ENCODE measurements at regions not wholly inside any gene's neighbourhood (a gene's known extent, or its start where the extent isn't known, plus 50 kb on each side); places are given as distances from the start of the nearest gene placed in this dataset.

DNA sequence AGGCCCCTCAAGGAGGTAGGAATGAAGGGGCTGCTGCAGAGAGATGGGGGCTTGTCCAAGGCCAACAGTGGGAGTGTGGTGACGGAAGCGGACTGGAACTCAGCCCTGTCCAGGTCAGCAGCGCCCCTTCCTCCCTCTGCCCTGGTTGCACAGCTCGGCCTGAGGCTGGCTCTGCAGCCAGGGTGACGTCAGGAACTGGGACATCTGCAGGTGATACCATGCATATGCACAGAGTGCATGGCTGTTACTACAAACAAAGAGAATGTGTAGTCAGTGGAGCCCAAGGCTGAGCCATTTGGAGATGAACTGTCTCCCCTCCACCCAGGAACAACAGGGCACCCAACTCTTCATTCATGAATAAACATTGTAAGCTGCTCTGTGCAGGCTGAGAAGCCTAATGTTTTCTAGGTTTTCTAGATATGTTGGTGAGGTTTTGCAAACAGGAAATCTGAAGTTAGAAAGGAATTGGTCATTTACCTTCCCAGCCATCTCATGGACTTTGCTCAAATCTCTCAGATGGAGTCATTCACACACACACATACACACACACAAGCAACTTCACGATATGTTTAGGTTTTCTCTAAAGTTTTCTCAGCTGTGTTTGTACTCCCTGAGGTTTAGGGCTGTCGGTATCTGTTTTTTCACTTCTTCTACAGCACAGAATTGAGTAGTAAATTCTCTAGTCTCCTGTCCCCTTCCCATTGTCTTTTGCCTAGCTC, 117.2 kb downstream of the TLE3 start:
- Mint-ChIP-seq H3K27me3 (ENCODE audit: unreplicated experiment) (peaks cover 87% of the 10 kb centered on the region), H3K4me1 (ENCODE audit: low read depth, unreplicated experiment) (peaks cover 13% of the 10 kb centered on the region), H3K9me3 (ENCODE audit: low read depth, unreplicated experiment) (no peaks in the 10 kb centered on the region), H3K27ac (ENCODE audit: unreplicated experiment) (no peak overlapping the region), H3K36me3 (ENCODE audit: insufficient read depth, unreplicated experiment) (no peaks in the 10 kb centered on the region), H3K4me3 (ENCODE audit: low read depth, unreplicated experiment) (no peak overlapping the region)
- CTCF ChIA-PET, result no interaction called here
- intact Hi-C loops (cut with micrococcal nuclease; ENCODE audit: unreplicated experiment), result loop anchor here (10.0 kb wide), 1 partner anchor 506 kb away; no protein-coding TSS in a partner anchor
- TF ChIP-seq, protein P1, sequence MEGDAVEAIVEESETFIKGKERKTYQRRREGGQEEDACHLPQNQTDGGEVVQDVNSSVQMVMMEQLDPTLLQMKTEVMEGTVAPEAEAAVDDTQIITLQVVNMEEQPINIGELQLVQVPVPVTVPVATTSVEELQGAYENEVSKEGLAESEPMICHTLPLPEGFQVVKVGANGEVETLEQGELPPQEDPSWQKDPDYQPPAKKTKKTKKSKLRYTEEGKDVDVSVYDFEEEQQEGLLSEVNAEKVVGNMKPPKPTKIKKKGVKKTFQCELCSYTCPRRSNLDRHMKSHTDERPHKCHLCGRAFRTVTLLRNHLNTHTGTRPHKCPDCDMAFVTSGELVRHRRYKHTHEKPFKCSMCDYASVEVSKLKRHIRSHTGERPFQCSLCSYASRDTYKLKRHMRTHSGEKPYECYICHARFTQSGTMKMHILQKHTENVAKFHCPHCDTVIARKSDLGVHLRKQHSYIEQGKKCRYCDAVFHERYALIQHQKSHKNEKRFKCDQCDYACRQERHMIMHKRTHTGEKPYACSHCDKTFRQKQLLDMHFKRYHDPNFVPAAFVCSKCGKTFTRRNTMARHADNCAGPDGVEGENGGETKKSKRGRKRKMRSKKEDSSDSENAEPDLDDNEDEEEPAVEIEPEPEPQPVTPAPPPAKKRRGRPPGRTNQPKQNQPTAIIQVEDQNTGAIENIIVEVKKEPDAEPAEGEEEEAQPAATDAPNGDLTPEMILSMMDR (IDR thresholded peaks at IDR 0.05; ENCODE audit: unreplicated experiment), result no peak
- DNase-seq, result no peak
- no TSS peak for BruUV-seq (replicated peaks)

GRCh38 chr15:69982037-69982436, 115.7 kb downstream of the TLE3 start:
- Mint-ChIP-seq H3K4me1 (ENCODE audit: low read depth, unreplicated experiment) (peaks cover 20% of the 10 kb centered on the region), H3K27ac (ENCODE audit: unreplicated experiment) (no peak overlapping the region), H3K27me3 (ENCODE audit: unreplicated experiment) (peaks cover 87% of the 10 kb centered on the region), H3K9me3 (ENCODE audit: low read depth, unreplicated experiment) (no peaks in the 10 kb centered on the region), H3K36me3 (ENCODE audit: insufficient read depth, unreplicated experiment) (no peaks in the 10 kb centered on the region), H3K4me3 (ENCODE audit: low read depth, unreplicated experiment) (no peak overlapping the region)
- intact Hi-C loops (cut with micrococcal nuclease; ENCODE audit: unreplicated experiment), result loop anchor here (10.0 kb wide), 1 partner anchor 507 kb away; no protein-coding TSS in a partner anchor
- CTCF ChIA-PET, result no interaction called here
- BruUV-seq (replicated peaks), result no TSS peak
- DNase-seq, result no peak
- TF ChIP-seq, protein P1 (IDR thresholded peaks at IDR 0.05; ENCODE audit: unreplicated experiment), result no peak

DNA sequence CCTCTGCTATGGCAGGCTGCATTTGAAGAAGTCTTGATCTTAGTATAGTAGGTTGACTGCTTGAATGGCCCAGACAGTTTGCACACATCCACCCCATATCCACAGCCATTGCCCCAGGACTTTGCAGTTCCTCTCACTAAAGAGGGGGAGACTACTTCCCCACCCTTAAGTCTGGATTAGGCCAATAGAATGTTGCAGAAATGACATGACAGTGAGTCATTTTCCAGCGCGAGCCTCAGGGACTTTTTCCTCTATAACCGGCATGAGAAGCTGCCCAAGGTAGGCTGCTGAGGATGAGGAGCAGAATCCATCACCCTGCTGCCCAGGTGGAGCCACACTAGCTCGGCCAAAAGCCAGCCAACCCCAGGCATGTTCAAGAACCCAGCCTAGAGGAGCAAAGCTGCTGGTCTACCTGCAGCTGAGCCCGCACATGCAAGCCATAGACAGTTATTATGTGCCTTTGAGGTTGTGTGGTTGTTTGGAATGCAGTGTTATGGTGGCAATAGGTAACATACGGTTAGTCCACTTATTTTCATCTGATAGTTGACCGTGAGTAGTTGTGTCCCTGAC, 113.9 kb downstream of the TLE3 start:
- Mint-ChIP-seq H3K27me3 (ENCODE audit: unreplicated experiment) (peaks cover 92% of the 10 kb centered on the region), H3K27ac (ENCODE audit: unreplicated experiment) (no peak overlapping the region), H3K9me3 (ENCODE audit: low read depth, unreplicated experiment) (no peaks in the 10 kb centered on the region), H3K36me3 (ENCODE audit: insufficient read depth, unreplicated experiment) (no peaks in the 10 kb centered on the region), H3K4me1 (ENCODE audit: low read depth, unreplicated experiment) (peaks cover 32% of the 10 kb centered on the region), H3K4me3 (ENCODE audit: low read depth, unreplicated experiment) (no peak overlapping the region)
- DNase-seq, result no peak
- intact Hi-C loops (cut with micrococcal nuclease; ENCODE audit: unreplicated experiment), result loop anchor here (10.0 kb wide), 1 partner anchor 509 kb away; no protein-coding TSS in a partner anchor
- CTCF ChIA-PET, result interaction anchor here (0.7 to 0.8 kb wide), 3 partner anchors 14 to 620 kb away, joined by 3 read pairs; no protein-coding TSS in a partner anchor
- TF ChIP-seq, protein P1 (IDR thresholded peaks at IDR 0.05; ENCODE audit: unreplicated experiment), result no peak
- no TSS peak for BruUV-seq (replicated peaks)

DNA sequence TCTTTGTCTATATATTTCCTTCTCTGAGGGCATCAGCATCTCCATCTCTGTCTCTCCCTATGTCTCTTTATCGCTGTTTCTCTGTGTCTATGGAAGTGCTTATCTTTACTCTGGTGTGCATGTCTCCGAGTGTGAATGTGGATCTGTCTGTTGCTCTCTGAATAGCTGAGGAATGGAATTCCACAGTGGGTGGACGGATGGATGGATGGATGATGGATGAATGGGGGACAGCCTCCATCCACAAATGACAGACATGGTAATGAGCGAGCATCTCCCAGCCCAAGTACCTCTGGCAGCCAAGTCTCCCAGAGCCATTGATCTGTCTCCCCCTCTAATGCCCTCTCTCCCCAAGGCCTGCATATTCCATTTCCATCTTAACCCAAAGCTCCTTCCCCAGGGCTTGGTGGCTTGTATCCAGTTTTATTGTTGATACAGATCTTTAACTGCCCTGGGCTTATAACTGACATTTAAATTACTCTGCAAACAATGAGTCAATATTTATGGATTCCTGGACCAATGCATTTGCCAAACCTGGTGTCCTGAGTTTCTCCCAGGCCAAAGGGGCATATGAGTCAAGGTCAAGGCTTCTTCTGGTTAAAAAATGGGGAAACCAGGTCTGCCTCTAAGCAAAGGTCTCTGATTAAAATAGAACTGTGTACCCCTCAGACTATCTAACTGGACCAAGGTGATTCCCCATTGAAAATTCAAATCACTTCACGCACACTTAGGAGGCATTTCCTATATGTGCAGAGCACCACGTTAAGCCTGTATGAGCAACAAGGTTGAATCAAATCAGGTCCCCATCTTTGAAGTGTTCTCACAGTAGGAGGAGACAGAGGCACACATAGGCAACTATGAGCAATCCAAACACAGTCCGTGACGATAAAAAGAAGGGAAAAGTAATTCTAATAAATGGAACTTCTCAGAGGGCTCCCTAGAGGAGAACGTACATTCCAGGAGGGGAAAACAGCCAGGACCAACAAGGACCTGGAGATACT, 109.9 kb downstream of the TLE3 start:
- intact Hi-C loops (cut with micrococcal nuclease; ENCODE audit: unreplicated experiment), result loop anchor here (10.0 kb wide), 1 partner anchor 513 kb away; no protein-coding TSS in a partner anchor
- CTCF ChIA-PET, result no interaction called here
- H3K27me3 Mint-ChIP-seq (ENCODE audit: unreplicated experiment), result peaks cover 99% of the 10 kb centered on the region
- DNase-seq, result no peak
- no peak overlapping the region for H3K4me3 Mint-ChIP-seq (ENCODE audit: low read depth, unreplicated experiment)
- no peaks in the 10 kb centered on the region for H3K36me3 Mint-ChIP-seq (ENCODE audit: insufficient read depth, unreplicated experiment)
- H3K27ac Mint-ChIP-seq (ENCODE audit: unreplicated experiment), result no peak overlapping the region
- no peaks in the 10 kb centered on the region for H3K9me3 Mint-ChIP-seq (ENCODE audit: low read depth, unreplicated experiment)
- no TSS peak for BruUV-seq (replicated peaks)
- TF ChIP-seq, protein P1 (IDR thresholded peaks at IDR 0.05; ENCODE audit: unreplicated experiment), result no peak
- H3K4me1 Mint-ChIP-seq (ENCODE audit: low read depth, unreplicated experiment), result peaks cover 19% of the 10 kb centered on the region

All from Calu3 (cell line).